Amniotic stem cell (primary cell): ENCODE measurements at regions not wholly inside any gene's neighbourhood (a gene's known extent, or its start where the extent isn't known, plus 50 kb on each side); places are given as distances from the start of the nearest gene placed in this dataset.

Source experiments
- DNase-seq: peaks from one replicate; lab custom pipeline; 2025; lab: John Stamatoyannopoulos, UW

GRCh38 chr5:61828856-61829255 lies 477.1 kb upstream of the KIF2A start:
- DNase-seq: no peak

GRCh38 chr5:61831736-61832135 lies 474.3 kb upstream of the KIF2A start:
- DNase-seq: no peak

GRCh38 chr5:61837788-61838187 lies 468.2 kb upstream of the KIF2A start:
- no peak for DNase-seq

DNA sequence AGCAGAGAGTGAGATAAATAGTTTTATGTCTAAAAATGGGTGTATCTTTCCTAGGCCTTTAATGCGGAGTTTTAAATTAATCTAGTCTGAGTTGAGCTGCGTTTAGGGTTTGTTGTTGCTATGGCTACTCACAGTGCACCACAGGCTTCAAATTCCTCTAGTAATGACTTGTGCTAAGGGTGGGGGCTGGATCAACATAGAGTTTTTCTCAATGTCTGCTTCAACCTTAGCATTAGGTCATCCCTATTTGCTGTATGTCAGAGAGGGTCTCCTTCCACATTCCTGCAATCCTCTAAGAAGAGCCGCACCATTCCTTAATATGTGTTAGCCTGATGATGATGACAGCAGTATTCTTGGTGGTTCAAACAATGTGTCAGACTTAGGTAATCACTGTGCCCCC lies 465.6 kb upstream of the KIF2A start:
- no peak for DNase-seq

DNA sequence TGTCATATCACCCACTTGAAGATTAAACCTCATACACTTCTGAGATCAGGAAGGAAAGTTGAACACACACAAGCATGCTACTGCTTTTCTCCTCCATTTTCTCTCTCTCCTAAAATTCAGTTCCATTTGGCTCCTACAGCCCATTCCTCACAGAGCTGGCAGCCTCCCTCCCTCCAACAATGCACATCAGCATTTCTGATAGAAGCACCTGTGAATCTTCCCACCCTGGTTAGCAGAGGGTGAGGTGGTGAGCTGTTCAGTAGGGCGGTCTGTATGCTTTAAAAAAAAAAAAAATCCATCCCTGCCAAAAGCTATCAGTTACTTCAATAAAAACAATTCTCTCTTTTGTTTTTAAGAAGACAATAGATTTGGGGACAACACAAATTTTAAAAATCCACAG lies 463.2 kb upstream of the KIF2A start:
- no peak for DNase-seq

DNA sequence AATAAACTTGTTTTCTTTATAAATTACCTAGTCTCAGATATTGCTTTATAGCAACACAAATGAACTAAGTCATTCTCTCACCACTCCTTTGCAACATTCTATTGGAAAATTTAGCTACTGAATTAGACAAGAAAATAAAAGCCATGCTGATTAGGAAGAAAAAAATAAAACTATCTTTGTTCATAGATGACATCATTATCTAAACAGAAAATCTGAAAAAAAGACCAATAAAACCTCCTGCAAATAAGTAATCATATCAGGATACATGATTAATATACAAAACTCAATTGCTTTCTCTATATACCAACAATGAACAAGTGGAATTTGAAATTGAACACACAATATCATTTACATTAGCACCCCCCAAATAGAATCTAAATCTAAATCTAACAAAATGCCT lies 455.3 kb upstream of the KIF2A start:
- no peak for DNase-seq

- no peak for DNase-seq
Observed at GRCh38 chr5:61854531-61854930, 451.5 kb upstream of the KIF2A start.

- DNase-seq: no peak
Observed at GRCh38 chr5:61860978-61861377, 445.0 kb upstream of the KIF2A start.

GRCh38 chr5:61866930-61867329 lies 439.1 kb upstream of the KIF2A start:
- DNase-seq: no peak

DNA sequence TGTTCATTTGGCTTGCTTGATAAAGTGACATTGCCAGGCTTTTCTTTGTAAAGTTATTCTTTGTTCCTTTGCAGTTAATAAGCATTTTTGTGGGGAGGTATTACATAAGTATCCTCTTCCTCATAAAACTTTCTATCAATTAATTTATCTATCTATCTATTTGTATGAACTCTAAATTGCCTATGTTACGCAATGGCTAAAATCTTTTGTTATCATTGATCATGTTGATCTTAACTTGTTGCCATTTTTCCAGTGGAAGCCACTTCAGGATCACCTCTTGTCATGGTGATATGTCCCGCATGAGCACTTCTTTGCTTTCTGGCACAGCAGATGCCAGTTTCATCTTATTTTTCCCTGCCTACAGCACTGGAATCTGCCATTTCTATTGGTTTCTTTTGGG lies 436.7 kb upstream of the KIF2A start:
- DNase-seq: no peak

DNA sequence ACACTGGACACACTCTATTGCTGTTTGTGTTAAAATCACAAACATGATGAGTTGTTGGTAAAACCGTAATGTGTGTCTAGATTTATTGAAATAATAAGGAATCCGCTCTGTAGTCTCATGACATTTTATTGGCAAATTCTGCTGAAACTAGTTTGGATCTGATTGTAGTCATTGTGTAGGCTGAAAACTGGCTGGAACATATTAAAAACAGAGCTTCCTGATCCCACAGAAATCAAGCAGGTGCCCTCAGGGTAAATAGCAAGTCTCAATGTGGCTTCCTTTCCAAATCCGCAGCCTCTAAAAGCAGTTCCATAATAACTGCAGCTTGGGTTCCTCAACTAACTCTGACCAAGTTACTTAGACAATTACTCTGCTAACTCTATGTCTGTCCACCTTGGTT lies 427.5 kb upstream of the KIF2A start:
- no peak for DNase-seq

DNA sequence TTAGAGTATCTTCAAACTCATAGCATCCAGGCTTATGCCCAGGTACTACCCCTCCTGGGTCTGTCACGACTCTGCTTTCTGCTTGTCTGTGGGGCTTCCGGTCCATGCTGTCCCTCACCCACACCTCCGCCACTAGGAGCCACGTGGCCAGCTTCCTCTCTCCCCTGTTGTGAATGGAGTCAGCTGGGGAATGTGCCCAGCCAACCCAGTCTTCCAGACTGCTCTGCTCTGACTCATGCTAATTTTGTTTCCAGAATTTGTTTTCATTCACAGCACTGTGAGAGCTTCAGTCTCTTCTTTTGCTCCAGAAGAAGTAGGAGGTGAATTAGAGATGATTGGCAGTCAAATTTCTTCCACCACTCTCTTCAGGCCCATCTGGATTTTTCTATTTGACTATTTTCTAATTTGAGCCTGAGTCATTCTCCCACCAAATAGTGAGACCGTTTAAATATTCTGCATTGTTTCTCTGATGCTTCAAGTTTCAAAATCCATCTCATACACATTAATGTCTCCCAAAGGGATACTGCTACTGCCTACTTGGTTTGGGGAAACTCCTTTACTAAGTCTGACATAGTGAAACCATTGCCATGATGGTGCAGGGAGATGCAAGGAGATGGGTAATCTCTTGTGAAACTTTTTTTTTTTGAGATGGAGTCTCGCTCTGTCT lies 424.1 kb upstream of the KIF2A start:
- DNase-seq: no peak

GRCh38 chr5:61882901-61883500 lies 423.0 kb upstream of the KIF2A start:
- no peak for DNase-seq

- DNase-seq: no peak
Observed at GRCh38 chr5:61884252-61884855, 421.7 kb upstream of the KIF2A start.

- no peak for DNase-seq
Observed at GRCh38 chr5:61886214-61886613, 419.8 kb upstream of the KIF2A start.

DNA sequence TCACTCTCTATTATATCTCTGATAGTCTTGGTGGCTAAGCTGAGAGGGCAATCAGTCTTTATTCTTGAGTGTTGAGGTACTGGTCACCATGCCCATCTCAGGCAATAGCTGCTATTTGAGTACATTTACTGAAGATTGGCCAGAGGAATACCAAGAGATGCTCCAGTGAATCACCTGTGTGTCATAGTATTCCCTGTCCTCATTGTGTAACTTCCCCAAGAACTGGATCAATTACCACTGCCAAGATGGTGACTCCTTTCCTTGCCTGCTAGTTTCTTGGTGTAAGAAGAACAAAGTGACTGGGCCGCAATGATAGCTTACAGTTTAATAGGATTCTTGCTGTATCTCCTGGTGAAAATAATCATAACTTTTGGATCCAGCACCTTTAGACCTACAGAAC lies 418.7 kb upstream of the KIF2A start:
- no peak for DNase-seq

- no peak for DNase-seq
Observed at GRCh38 chr5:61894046-61894445, 412.0 kb upstream of the KIF2A start.

DNA sequence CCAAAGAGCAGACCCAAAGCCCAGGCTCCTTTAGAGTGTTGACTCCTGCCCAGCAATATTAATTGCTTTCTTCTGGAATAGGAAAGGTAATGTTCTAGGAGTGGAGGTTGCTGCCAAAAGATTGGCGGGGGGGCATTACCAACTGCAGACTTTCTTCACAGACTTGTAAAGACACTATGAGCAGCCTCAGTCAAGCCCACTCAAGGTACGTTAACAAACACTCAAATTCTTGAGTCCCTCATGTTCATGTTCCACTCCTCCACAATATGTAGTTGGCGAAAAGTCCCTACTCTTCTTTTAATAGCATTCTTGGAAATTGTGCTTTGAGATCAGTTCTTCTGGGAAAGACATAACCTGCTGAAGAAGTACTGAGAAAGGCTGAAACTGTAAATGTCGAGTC lies 409.2 kb upstream of the KIF2A start:
- DNase-seq: no peak

DNA sequence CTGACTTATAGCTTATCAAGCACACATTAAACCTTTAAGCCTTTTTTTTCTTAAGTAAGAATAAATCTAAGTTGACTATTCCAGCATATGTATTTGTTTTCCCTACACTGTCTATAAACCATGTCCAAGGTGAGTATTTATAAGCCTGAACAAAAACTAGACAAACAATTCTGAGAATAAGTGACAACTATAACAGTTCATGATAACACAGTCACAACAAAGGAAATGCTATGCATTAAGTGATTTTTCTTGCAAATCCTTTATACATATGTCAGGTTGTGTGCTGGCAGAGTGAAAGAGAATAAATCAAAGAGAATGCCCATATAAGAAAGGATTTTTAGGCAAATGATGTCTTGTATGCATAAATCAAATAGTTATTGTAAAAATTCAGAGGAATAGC lies 408.8 kb upstream of the KIF2A start:
- no peak for DNase-seq

- DNase-seq: no peak
Observed at GRCh38 chr5:61901997-61902396, 404.0 kb upstream of the KIF2A start.

DNA sequence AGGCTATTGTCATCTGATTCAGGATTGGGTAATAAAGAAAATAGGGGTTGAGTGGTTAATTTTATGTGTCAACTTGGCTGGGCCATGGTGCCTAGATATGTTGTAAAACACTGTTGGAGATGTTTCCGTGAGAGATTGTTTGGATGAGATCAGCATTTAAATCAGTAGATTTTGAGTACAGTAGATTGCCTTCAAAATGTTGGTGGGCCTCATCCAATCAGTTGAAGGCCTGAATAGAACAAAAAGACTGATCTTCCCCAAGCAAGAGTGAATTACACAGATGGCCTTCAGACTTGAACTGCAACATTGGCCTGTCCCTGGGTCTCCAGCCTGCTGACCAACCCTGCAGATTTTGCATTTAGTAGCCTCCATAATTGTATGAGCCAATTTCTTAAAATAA lies 401.3 kb upstream of the KIF2A start:
- no peak for DNase-seq

DNA sequence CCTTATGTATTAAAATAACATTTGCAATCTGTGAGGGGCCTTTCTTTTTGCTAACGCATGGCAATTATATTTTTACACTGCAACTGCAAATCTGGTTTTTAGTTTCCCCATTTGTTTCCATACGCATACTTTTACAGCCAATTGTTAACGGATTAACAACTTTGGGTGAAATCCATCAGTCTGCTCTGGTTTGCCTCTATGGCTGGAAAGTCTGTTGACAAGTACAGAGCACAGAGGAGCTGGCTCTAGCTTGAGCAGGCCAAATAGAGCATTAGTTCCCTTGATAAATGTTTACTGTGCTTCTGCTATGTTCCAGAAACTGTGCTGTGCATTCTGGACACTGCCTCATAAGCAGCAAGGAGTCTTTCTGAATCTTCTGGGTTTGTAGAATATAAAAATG lies 400.4 kb upstream of the KIF2A start:
- no peak for DNase-seq

GRCh38 chr5:61906820-61907219 lies 399.2 kb upstream of the KIF2A start:
- DNase-seq: no peak

- no peak for DNase-seq
Observed at GRCh38 chr5:61907995-61908394, 398.0 kb upstream of the KIF2A start.
